Astrocyte (in vitro differentiated cells and primary cell): ENCODE measurements at regions not wholly inside any gene's neighbourhood (a gene's known extent, or its start where the extent isn't known, plus 50 kb on each side); places are given as distances from the start of the nearest gene placed in this dataset.

ENCODE experiments used
- DNase-seq: peaks from one replicate; pipeline ENCODE4 v3.0.0-alpha.2; 2010; ENCODE audit warnings: low read depth
- FAIRE-seq: peaks from 2 replicates; lab custom pipeline; 2011; peaks lifted over from hg19 to GRCh38; lab: Jason Lieb, UNC
- H2AFZ ChIP-seq: 2 replicates; pipeline ENCODE4 v1.6.0; 2012; ENCODE audit warnings: low read depth, low read length, inconsistent platforms
- H3K27ac ChIP-seq: 2 replicates; pipeline ENCODE4 v1.5.1; 2011; ENCODE audit warnings: low read depth, low read length, inconsistent platforms
- H3K27me3 ChIP-seq: 2 replicates; pipeline ENCODE4 v1.6.0; 2011; ENCODE audit warnings: low read length, inconsistent platforms; ENCODE audit not compliant: insufficient read depth
- H3K36me3 ChIP-seq: 2 replicates; pipeline ENCODE4 v1.5.1; 2011; ENCODE audit warnings: low read length, inconsistent platforms; ENCODE audit not compliant: insufficient read depth
- H3K4me1 ChIP-seq: 2 replicates; pipeline ENCODE4 v1.5.1; 2011; ENCODE audit warnings: low read length, inconsistent platforms; ENCODE audit not compliant: insufficient read depth
- H3K4me2 ChIP-seq: 2 replicates; pipeline ENCODE4 v1.6.0; 2012; ENCODE audit warnings: low read length, inconsistent platforms
- H3K4me3 ChIP-seq: 2 replicates; pipeline ENCODE4 v1.5.1; 2011; ENCODE audit warnings: low read depth, mild to moderate bottlenecking, low read length, inconsistent platforms; ENCODE audit not compliant: insufficient read depth
- H3K79me2 ChIP-seq: 2 replicates; pipeline ENCODE4 v1.6.0; 2012; ENCODE audit warnings: mild to moderate bottlenecking, low read length, inconsistent platforms; ENCODE audit not compliant: insufficient read depth
- H3K9ac ChIP-seq: 2 replicates; pipeline ENCODE4 v1.6.0; 2012; ENCODE audit warnings: mild to moderate bottlenecking, low read length, inconsistent platforms
- H3K9me3 ChIP-seq: 2 replicates; pipeline ENCODE4 v1.5.1; 2012; ENCODE audit warnings: low read depth, mild to moderate bottlenecking, low read length, inconsistent platforms; ENCODE audit not compliant: insufficient read depth
- H4K20me1 ChIP-seq: 2 replicates; pipeline ENCODE4 v1.6.0; 2012; ENCODE audit warnings: low read length, inconsistent platforms; ENCODE audit not compliant: insufficient read depth
- H3K27ac Mint-ChIP-seq: one replicate; pipeline ENCODE4 v1.8.0; 2021; ENCODE audit warnings: mild to moderate bottlenecking, mixed read lengths; ENCODE audit not compliant: unreplicated experiment
- H3K27me3 Mint-ChIP-seq: one replicate; pipeline ENCODE4 v1.8.0; 2021; ENCODE audit warnings: low read depth, mixed read lengths; ENCODE audit not compliant: unreplicated experiment
- H3K36me3 Mint-ChIP-seq: one replicate; pipeline ENCODE4 v1.8.0; 2021; ENCODE audit warnings: low read depth, mixed read lengths; ENCODE audit not compliant: unreplicated experiment
- H3K4me1 Mint-ChIP-seq: one replicate; pipeline ENCODE4 v1.8.0; 2021; ENCODE audit warnings: low read depth, mixed read lengths; ENCODE audit not compliant: unreplicated experiment
- H3K4me3 Mint-ChIP-seq: one replicate; pipeline ENCODE4 v1.8.0; 2021; ENCODE audit warnings: mild to moderate bottlenecking, moderate library complexity, mixed read lengths; ENCODE audit not compliant: unreplicated experiment
- H3K9me3 Mint-ChIP-seq: one replicate; pipeline ENCODE4 v1.8.0; 2021; ENCODE audit warnings: mild to moderate bottlenecking, mixed read lengths; ENCODE audit not compliant: unreplicated experiment
- EZH2 ChIP-seq: IDR thresholded peaks from 2 replicates; pipeline ENCODE4 v1.6.1; 2012; ENCODE audit warnings: mild to moderate bottlenecking, low read length, inconsistent platforms; ENCODE audit not compliant: insufficient read depth
- TF ChIP-seq, protein P1 (sequence below): IDR thresholded peaks from 2 replicates; pipeline ENCODE4 v1.5.1; 2011; ENCODE audit warnings: low read depth, mild to moderate bottlenecking, inconsistent platforms, low read length, moderate library complexity; ENCODE audit not compliant: insufficient read depth

GRCh38 chr11:95434489-95435057, 203.6 kb upstream of the SESN3 start:
- no peak for TF ChIP-seq EZH2
- TF ChIP-seq, protein P1, sequence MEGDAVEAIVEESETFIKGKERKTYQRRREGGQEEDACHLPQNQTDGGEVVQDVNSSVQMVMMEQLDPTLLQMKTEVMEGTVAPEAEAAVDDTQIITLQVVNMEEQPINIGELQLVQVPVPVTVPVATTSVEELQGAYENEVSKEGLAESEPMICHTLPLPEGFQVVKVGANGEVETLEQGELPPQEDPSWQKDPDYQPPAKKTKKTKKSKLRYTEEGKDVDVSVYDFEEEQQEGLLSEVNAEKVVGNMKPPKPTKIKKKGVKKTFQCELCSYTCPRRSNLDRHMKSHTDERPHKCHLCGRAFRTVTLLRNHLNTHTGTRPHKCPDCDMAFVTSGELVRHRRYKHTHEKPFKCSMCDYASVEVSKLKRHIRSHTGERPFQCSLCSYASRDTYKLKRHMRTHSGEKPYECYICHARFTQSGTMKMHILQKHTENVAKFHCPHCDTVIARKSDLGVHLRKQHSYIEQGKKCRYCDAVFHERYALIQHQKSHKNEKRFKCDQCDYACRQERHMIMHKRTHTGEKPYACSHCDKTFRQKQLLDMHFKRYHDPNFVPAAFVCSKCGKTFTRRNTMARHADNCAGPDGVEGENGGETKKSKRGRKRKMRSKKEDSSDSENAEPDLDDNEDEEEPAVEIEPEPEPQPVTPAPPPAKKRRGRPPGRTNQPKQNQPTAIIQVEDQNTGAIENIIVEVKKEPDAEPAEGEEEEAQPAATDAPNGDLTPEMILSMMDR, result no peak
- H4K20me1 ChIP-seq, result no peaks in the 10 kb centered on the region
- H3K36me3 ChIP-seq, result no peaks in the 10 kb centered on the region
- Mint-ChIP-seq H3K27me3 (no peaks in the 10 kb centered on the region), H3K4me3 (no peak overlapping the region), H3K9me3 (no peaks in the 10 kb centered on the region), H3K27ac (no peak overlapping the region), H3K36me3 (no peaks in the 10 kb centered on the region), H3K4me1 (peaks cover 8% of the 10 kb centered on the region)
- no peaks in the 10 kb centered on the region for H3K4me1 ChIP-seq
- no peak for FAIRE-seq
- no peaks in the 10 kb centered on the region for H3K79me2 ChIP-seq
- H3K9me3 ChIP-seq, result no peaks in the 10 kb centered on the region
- no peak overlapping the region for H3K27ac ChIP-seq
- H3K4me3 ChIP-seq, result no peak overlapping the region
- H3K9ac ChIP-seq, result no peak overlapping the region
- no peaks in the 10 kb centered on the region for H3K27me3 ChIP-seq
- no peak overlapping the region for H2AFZ ChIP-seq
- no peak for DNase-seq
- no peak overlapping the region for H3K4me2 ChIP-seq

GRCh38 chr11:95434009-95434408, 203.0 kb upstream of the SESN3 start:
- H3K9me3 ChIP-seq, result no peaks in the 10 kb centered on the region
- Mint-ChIP-seq H3K4me1 (peaks cover 8% of the 10 kb centered on the region), H3K27me3 (no peaks in the 10 kb centered on the region), H3K27ac (no peak overlapping the region), H3K36me3 (no peaks in the 10 kb centered on the region), H3K9me3 (no peaks in the 10 kb centered on the region), H3K4me3 (no peak overlapping the region)
- H3K27ac ChIP-seq, result no peak overlapping the region
- TF ChIP-seq, protein P1, result no peak
- no peak for TF ChIP-seq EZH2
- H3K79me2 ChIP-seq, result no peaks in the 10 kb centered on the region
- no peaks in the 10 kb centered on the region for H4K20me1 ChIP-seq
- DNase-seq, result no peak
- H3K4me3 ChIP-seq, result no peak overlapping the region
- H3K36me3 ChIP-seq, result no peaks in the 10 kb centered on the region
- no peak overlapping the region for H3K9ac ChIP-seq
- no peak for FAIRE-seq
- H3K4me1 ChIP-seq, result no peaks in the 10 kb centered on the region
- H2AFZ ChIP-seq, result no peak overlapping the region
- H3K27me3 ChIP-seq, result no peaks in the 10 kb centered on the region
- H3K4me2 ChIP-seq, result no peak overlapping the region

DNA sequence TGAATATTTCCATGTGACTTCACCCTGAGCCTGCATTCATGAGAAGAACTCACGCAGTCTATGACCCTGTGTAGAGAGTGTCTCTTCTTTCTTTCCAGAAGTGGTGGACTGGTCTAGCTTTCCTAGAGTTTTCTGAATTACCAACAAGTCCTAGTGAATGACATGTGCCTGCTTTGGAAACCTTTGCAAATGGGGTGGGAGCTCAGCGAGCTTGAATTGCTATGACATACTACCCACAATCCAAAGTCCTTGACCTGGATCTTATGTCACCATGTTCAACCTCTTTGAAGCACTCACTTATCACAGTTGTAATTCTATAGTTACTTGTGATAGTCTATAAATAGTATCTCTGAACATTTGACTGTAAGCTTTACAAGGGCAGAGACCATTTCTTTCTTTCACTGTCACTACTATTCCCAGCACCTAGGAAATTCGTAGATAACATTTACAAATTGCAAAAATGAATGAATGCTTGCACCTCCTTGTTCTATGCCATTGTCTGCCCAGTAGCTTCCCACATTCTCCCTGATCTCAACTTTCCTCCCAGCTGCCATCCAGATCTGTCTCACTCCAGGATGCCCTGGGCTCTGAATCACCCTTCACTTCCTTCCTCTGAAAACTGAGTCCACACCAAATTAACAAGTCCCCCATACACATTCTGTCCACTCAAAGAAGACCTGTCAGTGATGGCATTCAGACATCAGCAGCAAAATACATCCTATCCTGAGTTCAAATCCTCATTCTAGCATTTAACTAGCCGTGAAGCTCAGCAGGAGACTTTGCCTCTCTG, 201.9 kb upstream of the SESN3 start:
- Histone ChIP-seq H3K27ac (no peak overlapping the region), H3K4me3 (no peak overlapping the region), H4K20me1 (no peaks in the 10 kb centered on the region), H3K36me3 (no peaks in the 10 kb centered on the region), H3K79me2 (no peaks in the 10 kb centered on the region), H3K4me1 (no peaks in the 10 kb centered on the region), H3K9ac (no peak overlapping the region), H3K9me3 (no peaks in the 10 kb centered on the region), H3K27me3 (no peaks in the 10 kb centered on the region), H3K4me2 (no peak overlapping the region), H2AFZ (no peak overlapping the region)
- TF ChIP-seq, protein P1, result no peak
- TF ChIP-seq EZH2, result no peak
- FAIRE-seq, result no peak
- no peaks in the 10 kb centered on the region for H3K9me3 Mint-ChIP-seq
- H3K4me3 Mint-ChIP-seq, result no peak overlapping the region
- H3K27ac Mint-ChIP-seq, result no peak overlapping the region
- no peaks in the 10 kb centered on the region for H3K27me3 Mint-ChIP-seq
- H3K36me3 Mint-ChIP-seq, result no peaks in the 10 kb centered on the region
- DNase-seq, result no peak
- peaks cover 8% of the 10 kb centered on the region for H3K4me1 Mint-ChIP-seq
